ENCODE measurements at regions not wholly inside any gene's neighbourhood (a gene's known extent, or its start where the extent isn't known, plus 50 kb on each side); places are given as distances from the start of the nearest gene placed in this dataset.

- intact Hi-C loops (cut with DNase I): no loop called here
- no peak for DNase-seq
- no peaks in the 10 kb centered on the region for H3K4me1 ChIP-seq (ENCODE audit: insufficient read depth)
Observed at GRCh38 chr22:47308886-47309285, 546.4 kb downstream of the TBC1D22A start.

GRCh38 chr22:47307822-47308221 is 545.4 kb downstream of the TBC1D22A start:
- intact Hi-C loops (cut with DNase I): no loop called here
- TF ChIP-seq POLR2A (IDR thresholded peaks at IDR 0.05): no peak
- TF ChIP-seq EP300 (IDR thresholded peaks at IDR 0.05): no peak
- TF ChIP-seq CTCF (IDR thresholded peaks at IDR 0.05): no peak
- Histone ChIP-seq H3K36me3 (no peaks in the 10 kb centered on the region), H3K27ac (no peak overlapping the region), H3K27me3 (no peaks in the 10 kb centered on the region), H3K4me1 (ENCODE audit: insufficient read depth) (no peaks in the 10 kb centered on the region), H3K4me3 (no peak overlapping the region), H3K9me3 (no peaks in the 10 kb centered on the region)
- WGBS, 3 donors: 11 to 35% (median 13%) methylated on average over 6 of the region's 6 CpGs
- no peak for DNase-seq

More at GRCh38 chr22:47308886-47309285, 546.4 kb downstream of the TBC1D22A start:
- Histone ChIP-seq H3K36me3 (no peaks in the 10 kb centered on the region), H3K27ac (no peak overlapping the region), H3K27me3 (no peaks in the 10 kb centered on the region), H3K9me3 (no peaks in the 10 kb centered on the region), H3K4me3 (no peak overlapping the region)
- TF ChIP-seq CTCF (IDR thresholded peaks at IDR 0.05) (no peak), POLR2A (IDR thresholded peaks at IDR 0.05) (no peak), EP300 (IDR thresholded peaks at IDR 0.05) (no peak)
- 93 to 96% (median 95%) methylated on average over 2 of the region's 2 CpGs for WGBS, 3 donors

- intact Hi-C loops (cut with DNase I): no loop called here
- no peaks in the 10 kb centered on the region for H3K9me3 ChIP-seq
- H3K4me3 ChIP-seq: no peak overlapping the region
- TF ChIP-seq CTCF (IDR thresholded peaks at IDR 0.05) (no peak), EP300 (IDR thresholded peaks at IDR 0.05) (no peak)
- H3K27ac ChIP-seq: no peak overlapping the region
- no peaks in the 10 kb centered on the region for H3K27me3 ChIP-seq
- H3K4me1 ChIP-seq (ENCODE audit: insufficient read depth): no peaks in the 10 kb centered on the region
- no peaks in the 10 kb centered on the region for H3K36me3 ChIP-seq
- no peak for DNase-seq
- WGBS, 3 donors: 56 to 66% (median 58%) methylated on average over 5 of the region's 5 CpGs
Observed at GRCh38 chr22:47307326-47307725, 544.9 kb downstream of the TBC1D22A start.

GRCh38 chr22:47304854-47305253 is 542.4 kb downstream of the TBC1D22A start:
- no peaks in the 10 kb centered on the region for H3K4me1 ChIP-seq (ENCODE audit: insufficient read depth)
- WGBS, 3 donors: 95 to 96% (median 96%) methylated on average over 6 of the region's 6 CpGs
- H3K9me3 ChIP-seq: no peaks in the 10 kb centered on the region
- no peak overlapping the region for H3K4me3 ChIP-seq
- DNase-seq: no peak
- no peaks in the 10 kb centered on the region for H3K27me3 ChIP-seq
- TF ChIP-seq EP300 (IDR thresholded peaks at IDR 0.05) (no peak), POLR2A (IDR thresholded peaks at IDR 0.05) (no peak), CTCF (IDR thresholded peaks at IDR 0.05) (no peak)
- no peaks in the 10 kb centered on the region for H3K36me3 ChIP-seq
- no peak overlapping the region for H3K27ac ChIP-seq
- intact Hi-C loops (cut with DNase I): no loop called here
